ENCODE measurements at regions not wholly inside any gene's neighbourhood (a gene's known extent, or its start where the extent isn't known, plus 50 kb on each side); places are given as distances from the start of the nearest gene placed in this dataset.

DNA sequence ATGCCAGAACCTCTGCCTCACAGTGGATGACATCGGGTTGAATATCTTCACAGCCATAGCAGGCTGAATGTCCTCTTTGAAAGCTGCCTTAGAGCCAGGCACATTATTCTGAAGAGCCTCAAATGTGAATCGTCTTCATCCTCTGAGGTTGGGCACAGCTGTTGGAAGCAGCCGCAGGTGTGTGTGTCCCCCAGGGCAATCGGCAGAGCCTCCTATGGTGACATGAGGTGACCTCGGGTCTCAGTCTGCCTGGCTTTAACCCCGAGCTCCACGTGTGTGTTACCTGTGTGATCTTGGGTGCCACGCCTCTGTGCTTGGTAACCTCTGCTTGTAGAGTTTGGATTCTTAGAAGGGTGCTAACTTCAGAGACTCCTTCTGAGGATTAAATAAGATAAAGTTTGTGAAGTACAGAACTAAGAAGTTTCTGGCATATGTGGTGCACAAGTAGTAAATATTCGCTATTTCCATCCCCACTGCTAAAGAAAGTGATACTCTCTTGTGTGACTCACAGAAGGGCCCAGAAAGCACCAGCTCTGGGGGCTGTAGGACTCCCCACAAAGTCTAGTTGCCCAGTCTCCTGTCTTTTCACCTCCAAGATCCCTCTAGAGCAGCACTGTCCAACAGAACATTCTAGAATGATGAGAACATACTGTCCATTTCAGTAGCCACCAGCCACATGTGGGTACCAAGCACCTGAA lies 500.9 kb downstream of the NPHP4 start:
- Mint-ChIP-seq H3K36me3 (no peaks in the 10 kb centered on the region), H3K27me3 (ENCODE audit: insufficient read depth, low read depth) (peaks cover 2% of the 10 kb centered on the region), H3K27ac (no peak overlapping the region), H3K9me3 (no peaks in the 10 kb centered on the region), H3K4me3 (no peak overlapping the region), H3K4me1 (peaks cover 20% of the 10 kb centered on the region)
- Histone ChIP-seq H3F3A (ENCODE audit: low read depth) (peaks cover 4% of the 10 kb centered on the region), H3K27ac (no peak overlapping the region), H3K9me3 (ENCODE audit: low read depth) (no peaks in the 10 kb centered on the region), H3K4me2 (no peak overlapping the region), H3K27me3 (no peaks in the 10 kb centered on the region), H3K79me2 (ENCODE audit: low read depth) (no peaks in the 10 kb centered on the region), H4K20me1 (ENCODE audit: low read depth) (no peaks in the 10 kb centered on the region), H3K36me3 (no peaks in the 10 kb centered on the region), H2AFZ (replicated peaks) (no peak overlapping the region), H3K4me3 (no peak overlapping the region), H3K4me1 (peaks cover 20% of the 10 kb centered on the region), H3K9ac (no peak overlapping the region)
- TF ChIP-seq, protein P1, sequence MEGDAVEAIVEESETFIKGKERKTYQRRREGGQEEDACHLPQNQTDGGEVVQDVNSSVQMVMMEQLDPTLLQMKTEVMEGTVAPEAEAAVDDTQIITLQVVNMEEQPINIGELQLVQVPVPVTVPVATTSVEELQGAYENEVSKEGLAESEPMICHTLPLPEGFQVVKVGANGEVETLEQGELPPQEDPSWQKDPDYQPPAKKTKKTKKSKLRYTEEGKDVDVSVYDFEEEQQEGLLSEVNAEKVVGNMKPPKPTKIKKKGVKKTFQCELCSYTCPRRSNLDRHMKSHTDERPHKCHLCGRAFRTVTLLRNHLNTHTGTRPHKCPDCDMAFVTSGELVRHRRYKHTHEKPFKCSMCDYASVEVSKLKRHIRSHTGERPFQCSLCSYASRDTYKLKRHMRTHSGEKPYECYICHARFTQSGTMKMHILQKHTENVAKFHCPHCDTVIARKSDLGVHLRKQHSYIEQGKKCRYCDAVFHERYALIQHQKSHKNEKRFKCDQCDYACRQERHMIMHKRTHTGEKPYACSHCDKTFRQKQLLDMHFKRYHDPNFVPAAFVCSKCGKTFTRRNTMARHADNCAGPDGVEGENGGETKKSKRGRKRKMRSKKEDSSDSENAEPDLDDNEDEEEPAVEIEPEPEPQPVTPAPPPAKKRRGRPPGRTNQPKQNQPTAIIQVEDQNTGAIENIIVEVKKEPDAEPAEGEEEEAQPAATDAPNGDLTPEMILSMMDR (IDR thresholded peaks at IDR 0.05): no peak
- no peak for TF ChIP-seq EZH2phosphoT487 (IDR thresholded peaks at IDR 0.05)
- TF ChIP-seq EZH2 (IDR thresholded peaks at IDR 0.05): no peak
- DNase-seq (ENCODE audit: low spot score): no peak

DNA sequence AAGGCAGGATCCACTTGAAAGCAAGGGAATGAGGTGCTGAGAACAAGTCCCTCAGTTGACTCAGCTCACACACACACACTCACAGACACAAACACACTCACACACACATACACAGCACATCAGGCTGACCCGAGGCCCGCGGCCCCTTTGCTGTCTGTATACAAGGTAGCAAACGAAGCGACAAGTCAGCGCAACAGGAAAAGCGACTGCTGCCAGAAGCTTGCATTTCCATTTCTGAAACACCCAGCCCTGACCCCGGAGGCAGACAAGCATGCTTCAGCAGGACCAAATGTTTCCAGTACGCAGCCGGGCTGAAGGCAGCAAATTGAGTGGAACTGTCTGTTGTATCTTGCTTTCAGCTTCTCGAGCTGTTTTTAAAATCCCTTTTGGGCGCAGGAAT lies 501.6 kb downstream of the NPHP4 start:
- Histone ChIP-seq H3K9ac (no peak overlapping the region), H3K27ac (no peak overlapping the region), H3K4me2 (no peak overlapping the region), H3K27me3 (no peaks in the 10 kb centered on the region), H3K36me3 (no peaks in the 10 kb centered on the region), H3K4me3 (no peak overlapping the region), H3F3A (ENCODE audit: low read depth) (peaks cover 4% of the 10 kb centered on the region), H2AFZ (replicated peaks) (peak overlapping the region; percentile 26), H3K4me1 (peaks cover 20% of the 10 kb centered on the region), H3K79me2 (ENCODE audit: low read depth) (no peaks in the 10 kb centered on the region), H3K9me3 (ENCODE audit: low read depth) (no peaks in the 10 kb centered on the region), H4K20me1 (ENCODE audit: low read depth) (no peaks in the 10 kb centered on the region)
- H3K4me3 Mint-ChIP-seq: no peak overlapping the region
- H3K4me1 Mint-ChIP-seq: peaks cover 20% of the 10 kb centered on the region
- no peaks in the 10 kb centered on the region for H3K36me3 Mint-ChIP-seq
- H3K27me3 Mint-ChIP-seq (ENCODE audit: insufficient read depth, low read depth): peaks cover 7% of the 10 kb centered on the region
- no peak overlapping the region for H3K27ac Mint-ChIP-seq
- DNase-seq (ENCODE audit: low spot score): no peak
- no peaks in the 10 kb centered on the region for H3K9me3 Mint-ChIP-seq
- no peak for TF ChIP-seq EZH2phosphoT487 (IDR thresholded peaks at IDR 0.05)
- TF ChIP-seq, protein P1 (IDR thresholded peaks at IDR 0.05): no peak
- no peak for TF ChIP-seq EZH2 (IDR thresholded peaks at IDR 0.05)

DNA sequence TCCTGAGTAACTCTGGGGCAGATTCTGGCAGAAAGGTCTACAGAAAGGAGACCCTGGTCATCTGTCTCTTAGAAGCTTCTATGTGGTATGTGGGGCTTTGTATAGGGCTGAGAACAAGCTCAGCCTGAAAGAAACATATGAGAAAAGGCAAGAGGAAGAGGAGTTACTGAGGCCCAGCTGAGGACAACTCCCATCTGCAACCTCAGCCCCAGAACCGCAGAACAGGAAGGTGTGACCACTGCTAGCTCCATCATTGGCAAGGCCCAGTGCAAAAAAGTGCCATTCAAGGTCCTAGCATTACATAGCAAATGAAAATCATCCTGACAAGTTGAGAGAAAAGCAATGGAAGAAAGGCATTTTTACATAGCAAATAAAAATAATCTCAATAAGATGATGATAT lies 503.8 kb downstream of the NPHP4 start:
- Histone ChIP-seq H3K27ac (no peak overlapping the region), H3K4me2 (no peak overlapping the region), H3K4me1 (peaks cover 9% of the 10 kb centered on the region), H3K9me3 (ENCODE audit: low read depth) (no peaks in the 10 kb centered on the region), H3K9ac (no peak overlapping the region), H2AFZ (replicated peaks) (no peak overlapping the region), H4K20me1 (ENCODE audit: low read depth) (no peaks in the 10 kb centered on the region), H3F3A (ENCODE audit: low read depth) (no peaks in the 10 kb centered on the region), H3K79me2 (ENCODE audit: low read depth) (no peaks in the 10 kb centered on the region), H3K4me3 (no peak overlapping the region), H3K27me3 (no peaks in the 10 kb centered on the region), H3K36me3 (no peaks in the 10 kb centered on the region)
- H3K27me3 Mint-ChIP-seq (ENCODE audit: insufficient read depth, low read depth): peaks cover 18% of the 10 kb centered on the region
- H3K4me3 Mint-ChIP-seq: no peak overlapping the region
- H3K27ac Mint-ChIP-seq: no peak overlapping the region
- no peaks in the 10 kb centered on the region for H3K36me3 Mint-ChIP-seq
- H3K4me1 Mint-ChIP-seq: peaks cover 10% of the 10 kb centered on the region
- no peaks in the 10 kb centered on the region for H3K9me3 Mint-ChIP-seq
- TF ChIP-seq, protein P1 (IDR thresholded peaks at IDR 0.05): no peak
- no peak for TF ChIP-seq EZH2 (IDR thresholded peaks at IDR 0.05)
- no peak for TF ChIP-seq EZH2phosphoT487 (IDR thresholded peaks at IDR 0.05)
- no peak for DNase-seq (ENCODE audit: low spot score)

Measured in neural progenitor cell (in vitro differentiated cells).